ENCODE measurements at regions not wholly inside any gene's neighbourhood (a gene's known extent, or its start where the extent isn't known, plus 50 kb on each side); places are given as distances from the start of the nearest gene placed in this dataset.
"Not testable (repeated sequence)": the region's sequence is repeated elsewhere in the genome, so short reads cannot be mapped to it uniquely, and the experiment has no call there.

GRCh38 chr6:37089783-37090182, 80.2 kb upstream of the PIM1 start:
- no peak for TF ChIP-seq CTCF (IDR thresholded peaks at IDR 0.05; ENCODE audit: insufficient read depth, missing control alignments)
- FAIRE-seq (no peak), DNase-seq (ENCODE audit: insufficient read length, low spot score) (no peak)

GRCh38 chr6:37091104-37091503, 78.8 kb upstream of the PIM1 start:
- DNase-seq (ENCODE audit: insufficient read length, low spot score); FAIRE-seq: not testable (repeated sequence)

- FAIRE-seq; DNase-seq (ENCODE audit: insufficient read length, low spot score): not testable (repeated sequence)
These were observed 78.4 kb upstream of the PIM1 start for GRCh38 chr6:37091586-37091985.

GRCh38 chr6:37092923-37093727, 76.8 kb upstream of the PIM1 start:
- DNase-seq (ENCODE audit: insufficient read length, low spot score) (no peak), FAIRE-seq (no peak)
- no peak for TF ChIP-seq CTCF (IDR thresholded peaks at IDR 0.05; ENCODE audit: insufficient read depth, missing control alignments)

GRCh38 chr6:37093728-37094069, 76.3 kb upstream of the PIM1 start:
- FAIRE-seq (no peak), DNase-seq (ENCODE audit: insufficient read length, low spot score) (no peak)
- TF ChIP-seq CTCF (IDR thresholded peaks at IDR 0.05; ENCODE audit: insufficient read depth, missing control alignments), result no peak

- no peak for TF ChIP-seq CTCF (IDR thresholded peaks at IDR 0.05; ENCODE audit: insufficient read depth, missing control alignments)
- DNase-seq (ENCODE audit: insufficient read length, low spot score) (no peak), FAIRE-seq (no peak)
These were observed 74.0 kb upstream of the PIM1 start for GRCh38 chr6:37095997-37096396.

GRCh38 chr6:37097335-37097734, 72.6 kb upstream of the PIM1 start:
- DNase-seq (ENCODE audit: insufficient read length, low spot score) (no peak), FAIRE-seq (no peak)
- no peak for TF ChIP-seq CTCF (IDR thresholded peaks at IDR 0.05; ENCODE audit: insufficient read depth, missing control alignments)

- DNase-seq (ENCODE audit: insufficient read length, low spot score), result no peak
- no peak for TF ChIP-seq CTCF (IDR thresholded peaks at IDR 0.05; ENCODE audit: insufficient read depth, missing control alignments)
- no peak for FAIRE-seq
These were observed 70.5 kb upstream of the PIM1 start for GRCh38 chr6:37099442-37099841.
